HPDE6-E6E7 (cell line): ENCODE measurements at regions not wholly inside any gene's neighbourhood (a gene's known extent, or its start where the extent isn't known, plus 50 kb on each side); places are given as distances from the start of the nearest gene placed in this dataset.

ENCODE experiments used
- DNase-seq: peaks from one replicate; pipeline ENCODE4 v3.0.0; 2011; ENCODE audit warnings: missing footprints; ENCODE audit errors: extremely low spot score

- DNase-seq, result no peak
Observed at GRCh38 chr12:24280056-24280842, 330.8 kb upstream of the SOX5 start.

- DNase-seq, result no peak
Observed at GRCh38 chr12:24278832-24279231, 329.4 kb upstream of the SOX5 start.

GRCh38 chr12:24270965-24271364 lies 321.5 kb upstream of the SOX5 start:
- DNase-seq, result no peak

GRCh38 chr12:24270464-24270863 lies 321.0 kb upstream of the SOX5 start:
- no peak for DNase-seq

GRCh38 chr12:24268663-24269186 lies 319.3 kb upstream of the SOX5 start:
- DNase-seq, result no peak

GRCh38 chr12:24266982-24267381 lies 317.5 kb upstream of the SOX5 start:
- no peak for DNase-seq

- DNase-seq, result no peak
Observed at GRCh38 chr12:24256684-24257083, 307.2 kb upstream of the SOX5 start.

GRCh38 chr12:24255920-24256665 lies 306.6 kb upstream of the SOX5 start:
- no peak for DNase-seq

GRCh38 chr12:24252602-24253001 lies 303.1 kb upstream of the SOX5 start:
- no peak for DNase-seq

- no peak for DNase-seq
Observed at GRCh38 chr12:24246934-24247333, 297.5 kb upstream of the SOX5 start.

- no peak for DNase-seq
Observed at GRCh38 chr12:24246376-24246775, 296.9 kb upstream of the SOX5 start.

GRCh38 chr12:24244801-24245200 lies 295.3 kb upstream of the SOX5 start:
- DNase-seq, result peak; percentile 43

- no peak for DNase-seq
Observed at GRCh38 chr12:24244231-24244630, 294.8 kb upstream of the SOX5 start.

- DNase-seq, result no peak
Observed at GRCh38 chr12:24240707-24241106, 291.2 kb upstream of the SOX5 start.

GRCh38 chr12:24233519-24234246 lies 284.2 kb upstream of the SOX5 start:
- DNase-seq, result no peak

GRCh38 chr12:24232531-24232930 lies 283.1 kb upstream of the SOX5 start:
- DNase-seq, result no peak

- no peak for DNase-seq
Observed at GRCh38 chr12:24231298-24231697, 281.8 kb upstream of the SOX5 start.

- no peak for DNase-seq
Observed at GRCh38 chr12:24230061-24230701, 280.7 kb upstream of the SOX5 start.

- DNase-seq, result no peak
Observed at GRCh38 chr12:24229031-24229700, 279.7 kb upstream of the SOX5 start.

- DNase-seq, result no peak
Observed at GRCh38 chr12:24228371-24228770, 278.9 kb upstream of the SOX5 start.

GRCh38 chr12:24227551-24227950 lies 278.1 kb upstream of the SOX5 start:
- DNase-seq, result no peak
